Fibroblast of lung (primary cell): ENCODE measurements at regions not wholly inside any gene's neighbourhood (a gene's known extent, or its start where the extent isn't known, plus 50 kb on each side); places are given as distances from the start of the nearest gene placed in this dataset.

Experiments
- DNase-seq, 2 donors: peaks; one replicate each; pipeline versions ENCODE4 v3.0.0 to v3.0.0-alpha.2; 2010; ENCODE audit warnings: low read depth in 2 of 2
- H2AFZ ChIP-seq: 2 replicates; pipeline ENCODE4 v1.5.1; 2012; ENCODE audit warnings: low read length, control low read depth, inconsistent platforms
- H3K27ac ChIP-seq: 2 replicates; pipeline ENCODE4 v1.5.1; 2011; ENCODE audit warnings: low read length, control low read depth; ENCODE audit not compliant: insufficient read depth
- H3K27me3 ChIP-seq: 2 replicates; pipeline ENCODE4 v1.5.1; 2011; ENCODE audit warnings: mild to moderate bottlenecking, low read length; ENCODE audit not compliant: control insufficient read depth, insufficient read depth
- H3K36me3 ChIP-seq: 2 replicates; pipeline ENCODE4 v1.5.1; 2011; ENCODE audit warnings: low read length; ENCODE audit not compliant: control insufficient read depth, insufficient read depth
- H3K4me1 ChIP-seq: 2 replicates; pipeline ENCODE4 v1.5.1; 2011; ENCODE audit warnings: low read length; ENCODE audit not compliant: control insufficient read depth, insufficient read depth; ENCODE audit errors: extremely low read depth
- H3K4me2 ChIP-seq: 2 replicates; pipeline ENCODE4 v1.5.1; 2011; ENCODE audit warnings: low read length, control low read depth; ENCODE audit not compliant: insufficient read depth; ENCODE audit errors: extremely low read depth
- H3K4me3 ChIP-seq, 4 experiments: fragments of 200-600 bp in 1 of 4; sonication (generic) in 1 of 4; replicated peaks in 1 of 4; 2 replicates each; pipeline ENCODE4 v1.5.1; 2011 to 2016; ENCODE audit warnings: low read length in 4 of 4, low read depth in 3 of 4, mild to moderate bottlenecking in 3 of 4, control low read depth in 2 of 4, inconsistent platforms in 1 of 4, mixed read lengths in 1 of 4; ENCODE audit not compliant: insufficient read depth in 1 of 4; ENCODE audit errors: control extremely low read depth in 1 of 4
- H3K79me2 ChIP-seq: 2 replicates; pipeline ENCODE4 v1.5.1; 2012; ENCODE audit warnings: mild to moderate bottlenecking, low read length, inconsistent platforms; ENCODE audit not compliant: control insufficient read depth, insufficient read depth
- H3K9ac ChIP-seq: 2 replicates; pipeline ENCODE4 v1.5.1; 2011; ENCODE audit warnings: mild to moderate bottlenecking, low read length, control low read depth; ENCODE audit not compliant: insufficient read depth
- H3K9me3 ChIP-seq: 2 replicates; pipeline ENCODE4 v1.5.1; 2012; ENCODE audit warnings: low read depth, low read length; ENCODE audit not compliant: control insufficient read depth, insufficient read depth
- H4K20me1 ChIP-seq: 2 replicates; pipeline ENCODE4 v1.5.1; 2011; ENCODE audit warnings: low read length; ENCODE audit not compliant: control insufficient read depth, insufficient read depth; ENCODE audit errors: extremely low read depth
- CTCF ChIP-seq, 2 donors: IDR thresholded peaks in 1 of 2; conservative IDR thresholded peaks in 1 of 2; 1 replicate in 1 of 2; 2 replicates in 1 of 2; pipeline ENCODE4 v1.5.1; 2011 to 2012; ENCODE audit warnings: low read length in 2 of 2, control low read depth in 1 of 2, inconsistent platforms in 1 of 2, low read depth in 1 of 2, mild to moderate bottlenecking in 1 of 2
- EZH2 ChIP-seq: IDR thresholded peaks from 2 replicates; pipeline ENCODE4 v1.5.1; 2012; ENCODE audit warnings: low read length, control low read depth, mild to moderate bottlenecking; ENCODE audit errors: missing control alignments

GRCh38 chr7:10863476-10863875 is 110.2 kb upstream of the PHF14 start:
- no peak overlapping the region for H2AFZ ChIP-seq
- no peak overlapping the region for H3K27ac ChIP-seq
- no peaks in the 10 kb centered on the region for H3K4me1 ChIP-seq
- H3K4me2 ChIP-seq = no peak overlapping the region
- no peaks in the 10 kb centered on the region for H3K9me3 ChIP-seq
- H3K27me3 ChIP-seq = no peaks in the 10 kb centered on the region
- no peak overlapping the region for H3K4me3 ChIP-seq
- H4K20me1 ChIP-seq = no peaks in the 10 kb centered on the region
- H3K36me3 ChIP-seq = no peaks in the 10 kb centered on the region
- H3K9ac ChIP-seq = no peak overlapping the region
- TF ChIP-seq EZH2 = no peak
- TF ChIP-seq CTCF (conservative IDR thresholded peaks at IDR 0.05 in 1 of 2, IDR thresholded peaks at IDR 0.05 in 1 of 2; ENCODE audit: low read depth in 1 of 2, low read length in 2 of 2) = no peak
- DNase-seq = no peak
- H3K79me2 ChIP-seq = no peaks in the 10 kb centered on the region

- H4K20me1 ChIP-seq = no peaks in the 10 kb centered on the region
- H3K9me3 ChIP-seq = no peaks in the 10 kb centered on the region
- no peaks in the 10 kb centered on the region for H3K79me2 ChIP-seq
- no peak overlapping the region for H3K4me2 ChIP-seq
- H3K4me3 ChIP-seq = no peak overlapping the region
- H3K9ac ChIP-seq = no peak overlapping the region
- no peak overlapping the region for H2AFZ ChIP-seq
- H3K27ac ChIP-seq = no peak overlapping the region
- DNase-seq = no peak
- no peak for TF ChIP-seq CTCF (conservative IDR thresholded peaks at IDR 0.05 in 1 of 2, IDR thresholded peaks at IDR 0.05 in 1 of 2; ENCODE audit: low read depth in 1 of 2, low read length in 2 of 2)
- no peak for TF ChIP-seq EZH2
- no peaks in the 10 kb centered on the region for H3K27me3 ChIP-seq
- no peaks in the 10 kb centered on the region for H3K36me3 ChIP-seq
- no peaks in the 10 kb centered on the region for H3K4me1 ChIP-seq
These were observed 99.0 kb upstream of the PHF14 start for GRCh38 chr7:10874666-10875065.

- Histone ChIP-seq H2AFZ (no peak overlapping the region), H3K79me2 (no peaks in the 10 kb centered on the region), H3K36me3 (no peaks in the 10 kb centered on the region), H3K27ac (no peak overlapping the region), H3K27me3 (no peaks in the 10 kb centered on the region), H3K4me2 (no peak overlapping the region), H3K9me3 (no peaks in the 10 kb centered on the region), H3K9ac (no peak overlapping the region), H3K4me1 (no peaks in the 10 kb centered on the region), H3K4me3 (no peak overlapping the region), H4K20me1 (no peaks in the 10 kb centered on the region)
- no peak for TF ChIP-seq CTCF (conservative IDR thresholded peaks at IDR 0.05 in 1 of 2, IDR thresholded peaks at IDR 0.05 in 1 of 2; ENCODE audit: low read depth in 1 of 2, low read length in 2 of 2)
- no peak for TF ChIP-seq EZH2
- no peak for DNase-seq
These were observed 98.6 kb upstream of the PHF14 start for GRCh38 chr7:10875080-10875479.
